ENCODE measurements at regions not wholly inside any gene's neighbourhood (a gene's known extent, or its start where the extent isn't known, plus 50 kb on each side); places are given as distances from the start of the nearest gene placed in this dataset.

DNA sequence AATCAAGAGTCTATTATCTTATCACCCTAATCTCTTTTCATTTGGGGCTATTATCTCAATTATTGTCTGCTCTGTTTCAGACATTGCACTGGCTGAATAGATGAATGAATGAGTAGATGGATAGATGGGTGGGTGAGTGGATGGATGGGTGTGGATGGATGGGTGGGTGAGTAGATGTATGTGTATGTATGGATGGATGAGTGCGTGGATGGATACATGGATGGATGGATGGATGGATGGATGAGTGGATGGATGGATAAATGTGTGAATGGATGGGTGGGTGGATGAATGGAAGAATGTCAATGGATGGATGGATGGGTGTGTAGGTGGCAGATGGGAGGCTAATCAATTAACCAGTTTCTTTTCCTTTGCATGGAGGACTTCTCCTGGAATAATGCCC, 301.7 kb downstream of the NSG2 start (continued):
- TF ChIP-seq CEBPB (IDR thresholded peaks at IDR 0.05; ENCODE audit: low read depth, low read length): no peak
